ENCODE measurements at regions not wholly inside any gene's neighbourhood (a gene's known extent, or its start where the extent isn't known, plus 50 kb on each side); places are given as distances from the start of the nearest gene placed in this dataset.
"Not testable (repeated sequence)": the region's sequence is repeated elsewhere in the genome, so short reads cannot be mapped to it uniquely, and the experiment has no call there.

DNA sequence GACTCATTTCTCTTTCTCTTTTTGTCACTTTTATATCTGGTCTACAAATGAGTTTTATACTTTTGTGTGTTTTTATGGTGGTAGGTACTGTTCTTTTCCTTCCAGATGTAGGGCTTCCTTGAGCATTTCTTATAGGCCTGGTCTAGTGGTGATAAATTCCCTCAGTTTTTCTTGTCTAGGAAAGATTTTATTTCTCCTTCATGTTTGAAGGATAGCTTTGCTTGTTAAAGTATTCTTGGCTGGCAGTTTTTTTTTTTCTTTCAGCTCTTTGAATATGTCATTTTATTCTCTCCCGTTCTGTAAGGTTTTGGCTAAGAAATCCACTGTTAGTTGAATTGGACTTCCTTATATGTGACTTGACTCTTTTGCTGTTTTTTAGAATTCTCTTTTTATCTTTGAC is 292.7 kb downstream of the RPS24 start:
- no peak for DNase-seq

DNA sequence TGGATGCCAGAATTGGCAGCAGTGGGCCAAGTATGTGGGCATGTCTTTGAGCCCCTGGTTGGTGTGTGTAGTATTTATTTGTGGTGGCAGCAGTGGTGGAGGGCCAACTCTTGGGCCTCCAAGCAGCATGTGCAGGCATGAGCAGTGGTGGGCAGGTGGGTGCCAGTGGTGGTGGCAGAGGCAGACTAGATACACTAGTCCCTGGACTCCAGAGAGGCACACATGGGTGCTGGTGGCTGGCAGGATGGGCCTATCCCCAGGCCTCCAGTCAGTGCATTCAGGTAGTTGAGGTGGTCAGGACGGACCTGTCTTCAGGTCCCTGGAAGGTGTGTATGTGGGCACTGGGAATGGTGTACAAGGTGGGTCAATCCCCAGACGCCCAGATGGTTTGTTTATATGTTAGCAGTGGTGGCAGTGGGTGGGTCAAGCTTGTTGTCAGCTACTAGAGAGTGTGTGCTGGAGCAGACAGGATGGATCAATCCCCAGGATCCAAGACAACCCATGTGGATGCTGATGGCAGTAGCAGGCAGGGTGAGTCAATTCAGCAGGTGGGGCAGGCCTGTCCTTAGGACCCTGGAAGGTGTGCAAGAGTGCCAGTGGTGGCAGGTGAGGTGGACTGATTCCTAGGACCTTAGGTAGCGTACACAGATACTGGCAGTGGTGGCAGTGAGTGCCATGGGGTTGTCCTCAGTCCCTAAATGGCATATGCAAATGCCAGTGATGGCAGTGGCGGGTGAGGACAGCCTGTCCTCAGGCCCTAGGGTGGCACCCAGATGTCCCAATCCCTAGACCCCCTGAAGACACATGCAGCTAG is 294.3 kb downstream of the RPS24 start:
- DNase-seq = no peak

DNA sequence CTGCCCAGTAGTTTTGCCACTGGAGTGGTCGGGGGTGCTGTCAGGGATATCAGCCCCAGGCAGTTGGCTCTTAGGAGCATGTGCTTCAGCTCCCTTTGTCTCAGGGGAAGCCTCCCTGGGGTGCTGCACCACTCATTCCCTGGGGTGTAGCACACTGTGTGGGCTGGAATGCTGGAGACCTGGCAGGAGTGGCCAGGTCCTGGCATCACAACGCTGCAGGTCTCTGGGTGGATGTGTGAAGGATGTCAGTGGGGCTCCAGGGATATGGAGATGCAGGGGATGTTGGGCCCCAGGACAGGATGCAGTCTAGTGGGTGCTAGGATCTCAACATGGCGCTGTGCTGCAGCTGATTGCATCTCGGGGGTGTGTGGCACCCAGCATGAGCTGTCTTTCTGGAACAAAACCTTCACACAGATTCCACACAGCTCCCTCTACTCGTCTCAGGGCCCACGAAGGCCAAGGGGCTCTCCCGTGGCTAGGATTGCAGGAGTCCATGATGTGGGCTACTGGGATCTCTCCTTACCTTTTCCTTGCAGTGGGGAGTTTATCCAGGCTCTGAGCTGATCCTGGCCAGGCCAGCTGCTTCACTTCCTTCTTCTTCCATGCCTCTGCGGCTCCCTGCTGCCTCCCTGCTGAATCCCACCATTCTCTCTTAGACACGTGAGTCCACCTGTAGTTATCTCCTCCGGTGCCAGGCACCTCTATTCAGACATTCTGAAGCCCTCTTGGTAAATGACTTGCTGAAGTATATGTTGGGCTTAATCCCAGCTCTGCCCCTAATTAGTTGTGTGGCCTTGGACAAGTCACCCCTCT is 295.1 kb downstream of the RPS24 start:
- DNase-seq = no peak

DNA sequence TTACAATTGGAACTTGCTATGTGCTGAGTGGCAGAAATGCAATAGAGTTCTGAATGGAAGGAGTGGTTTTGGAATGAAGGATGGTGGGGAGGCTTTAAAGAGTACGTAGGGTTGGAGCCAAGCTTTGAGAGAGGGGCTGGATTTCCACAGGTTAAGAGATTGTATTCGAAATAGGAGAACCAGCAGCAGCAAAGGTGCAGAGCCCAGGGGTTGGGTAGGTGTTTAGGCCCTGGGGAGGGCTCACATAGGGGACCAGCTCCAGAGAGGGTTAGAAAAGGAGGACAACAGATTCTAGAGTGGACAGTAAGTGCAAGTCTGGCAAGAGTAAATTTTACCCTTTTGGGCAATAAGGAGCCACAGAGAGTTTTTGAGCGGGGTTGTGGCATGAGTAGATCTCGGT is 297.2 kb downstream of the RPS24 start:
- DNase-seq = no peak

DNA sequence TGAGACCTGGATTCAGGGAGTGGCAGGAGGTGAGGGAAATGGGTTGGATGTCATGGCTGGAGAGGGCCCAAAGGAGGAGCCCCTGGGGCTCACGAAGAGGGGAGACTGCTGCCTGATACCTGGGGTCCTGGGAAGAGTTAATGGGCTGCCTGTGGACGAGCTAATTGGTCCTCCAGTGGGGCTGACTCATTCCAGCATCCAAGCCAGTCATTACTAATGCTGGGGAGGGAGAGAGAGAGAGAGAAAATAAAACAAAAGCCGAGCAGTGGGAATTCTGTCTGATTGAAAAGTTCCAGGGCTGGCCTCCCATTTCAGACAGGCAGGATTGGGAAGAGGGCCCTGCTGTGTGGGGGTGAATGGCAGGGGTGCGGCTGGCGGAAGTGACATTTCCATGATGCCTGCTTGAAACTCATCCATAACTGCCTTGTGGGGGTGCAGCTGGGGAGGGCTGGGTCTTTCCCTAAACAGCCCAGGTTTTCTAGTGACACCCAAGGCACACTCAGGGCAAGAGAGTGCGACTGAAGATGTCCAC is 297.8 kb downstream of the RPS24 start:
- peak; percentile 59 for DNase-seq

DNA sequence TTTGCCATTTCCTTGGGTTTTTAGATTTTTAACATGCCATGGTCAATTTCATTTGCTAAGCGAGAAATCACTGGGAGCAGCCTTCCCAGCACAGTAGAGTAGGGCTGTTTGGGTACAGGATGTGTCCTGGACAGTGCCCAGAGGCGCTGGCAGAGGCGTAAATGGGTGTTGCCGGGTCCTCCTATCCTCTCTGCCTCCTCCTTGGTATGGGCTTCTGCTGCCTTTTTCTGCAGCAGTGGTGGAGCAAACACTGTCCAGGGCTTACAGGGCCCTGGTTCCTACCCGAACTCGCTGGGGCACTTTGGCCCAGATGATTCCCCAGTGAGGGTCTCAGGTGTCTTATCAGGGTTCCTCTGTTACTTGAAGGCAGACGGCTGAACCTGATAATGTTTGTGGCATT is 298.3 kb downstream of the RPS24 start:
- DNase-seq = no peak

DNA sequence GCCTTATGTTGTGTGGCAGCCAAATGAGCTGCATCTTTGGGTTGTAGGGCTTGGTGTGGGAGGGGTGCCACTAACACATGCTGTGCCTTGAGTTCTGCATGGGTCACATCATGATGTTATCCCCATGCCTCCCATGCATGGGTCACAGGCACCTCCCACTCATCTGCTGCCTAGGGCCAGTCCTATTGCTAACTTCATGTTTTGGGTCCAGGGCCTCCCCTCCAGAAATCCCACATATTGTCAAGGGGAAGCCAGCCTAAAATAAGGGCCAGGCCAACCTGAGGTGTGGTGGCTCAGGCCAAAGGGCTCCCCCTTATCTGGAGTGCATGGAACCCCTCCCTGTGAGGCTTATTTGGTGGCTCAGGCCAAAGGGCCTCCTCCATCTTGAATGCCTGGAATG is 299.0 kb downstream of the RPS24 start:
- no peak for DNase-seq

DNA sequence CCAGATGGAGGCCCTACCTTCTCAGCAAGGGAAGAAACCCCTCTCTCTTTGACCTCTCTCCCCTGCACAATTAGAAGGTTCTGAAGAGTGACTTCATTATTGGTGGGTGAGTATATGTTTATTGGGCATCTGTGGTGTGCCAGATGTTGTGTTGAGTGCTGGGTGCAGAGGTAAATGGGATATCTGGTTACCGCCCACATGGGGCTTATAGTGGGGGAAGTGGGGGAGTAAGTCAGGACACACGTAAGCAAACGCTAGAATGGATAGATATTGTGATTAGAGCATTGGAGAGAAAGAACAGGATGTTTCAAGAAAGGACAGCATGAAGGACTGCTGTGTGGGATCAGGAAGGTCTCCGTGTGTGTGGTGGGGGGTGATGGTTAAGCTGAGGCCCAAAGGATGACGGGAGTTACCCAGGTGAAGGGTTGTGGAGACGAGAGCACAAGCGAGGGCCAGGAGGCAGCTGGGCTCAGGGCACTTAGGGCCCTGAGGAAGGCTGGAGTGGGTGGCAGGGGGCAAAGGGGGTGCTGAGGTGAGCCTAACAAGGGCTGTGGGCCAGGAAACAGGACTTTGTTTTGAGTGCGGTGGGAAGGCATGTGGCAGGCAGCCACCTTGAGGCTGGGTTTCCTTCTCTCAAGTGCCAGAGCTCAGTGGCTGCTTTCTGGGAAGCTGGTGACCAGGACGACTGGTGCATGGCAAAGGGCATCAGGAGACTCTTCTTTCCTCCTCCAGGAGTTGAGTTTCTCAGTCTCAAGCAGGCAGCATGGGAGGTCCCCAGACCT is 299.9 kb downstream of the RPS24 start:
- no peak for DNase-seq

DNA sequence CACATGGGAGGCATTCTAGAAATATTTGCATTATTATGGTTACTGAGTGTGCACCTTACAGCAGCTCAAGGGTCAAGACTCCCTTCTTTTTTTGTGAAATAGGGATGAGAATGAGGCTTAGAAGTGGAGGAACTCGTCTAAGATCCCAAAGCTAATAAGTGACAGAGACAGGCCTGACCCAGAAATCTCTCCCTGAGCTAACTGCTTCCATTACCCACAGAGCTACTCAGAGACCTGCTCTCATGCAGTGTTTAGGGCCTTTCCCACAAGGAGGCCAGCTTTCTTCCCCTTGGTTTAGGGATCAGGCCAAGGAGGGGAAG is 301.7 kb downstream of the RPS24 start:
- no peak for DNase-seq

DNA sequence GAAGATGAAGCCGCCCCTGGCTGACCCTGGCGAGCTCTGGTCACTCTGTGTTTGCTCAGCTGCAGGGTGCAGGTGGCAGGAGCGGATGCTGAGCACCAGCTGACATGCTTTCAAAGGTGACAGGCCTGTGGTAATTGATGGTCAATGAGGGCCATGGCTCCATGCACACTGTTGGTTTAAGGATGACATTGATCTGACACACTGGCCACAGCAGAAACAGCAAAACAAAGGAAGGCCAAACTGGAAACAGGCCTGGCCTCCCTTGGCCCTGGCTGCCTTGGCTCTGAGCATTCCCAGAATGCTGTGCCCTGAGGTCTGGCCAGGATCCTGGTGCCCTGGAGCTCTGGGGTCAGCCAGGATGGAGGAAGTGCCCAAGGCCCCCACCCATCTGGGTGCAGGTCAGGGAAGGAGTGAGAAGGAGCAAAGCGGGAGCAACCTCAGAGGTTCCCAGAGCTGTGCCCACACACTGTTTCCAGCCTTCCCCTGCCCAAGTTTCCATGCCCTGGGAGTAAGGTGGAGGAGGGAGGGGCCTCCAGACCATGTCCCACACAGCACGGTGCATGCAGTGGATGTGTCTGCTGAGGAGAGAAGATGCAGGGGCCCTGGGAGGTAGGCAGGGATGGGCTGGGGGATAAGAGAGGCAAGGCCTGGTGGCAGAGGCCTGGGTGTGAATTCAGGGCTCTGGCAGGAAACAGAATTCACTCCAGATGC is 302.2 kb downstream of the RPS24 start:
- no peak for DNase-seq

DNA sequence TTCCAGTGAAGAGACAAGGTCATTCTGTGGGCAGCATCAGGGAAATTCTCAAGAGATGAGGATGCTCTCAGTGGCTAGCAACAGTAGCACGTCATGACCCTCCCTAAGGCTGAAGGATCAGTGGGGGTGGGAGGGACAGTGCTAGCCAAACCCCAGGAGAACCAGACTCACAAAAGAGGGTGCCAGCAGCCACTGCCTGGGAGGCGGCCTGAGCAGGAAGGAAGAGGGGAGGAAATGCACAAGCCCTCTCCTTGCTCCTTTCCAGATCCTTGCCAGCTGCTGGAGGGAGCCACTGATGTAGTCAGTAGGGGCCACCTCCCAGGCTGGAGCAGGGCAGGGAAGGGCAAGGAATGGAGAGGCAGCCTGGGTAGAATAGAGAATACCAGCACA is 302.7 kb downstream of the RPS24 start:
- DNase-seq = no peak

DNA sequence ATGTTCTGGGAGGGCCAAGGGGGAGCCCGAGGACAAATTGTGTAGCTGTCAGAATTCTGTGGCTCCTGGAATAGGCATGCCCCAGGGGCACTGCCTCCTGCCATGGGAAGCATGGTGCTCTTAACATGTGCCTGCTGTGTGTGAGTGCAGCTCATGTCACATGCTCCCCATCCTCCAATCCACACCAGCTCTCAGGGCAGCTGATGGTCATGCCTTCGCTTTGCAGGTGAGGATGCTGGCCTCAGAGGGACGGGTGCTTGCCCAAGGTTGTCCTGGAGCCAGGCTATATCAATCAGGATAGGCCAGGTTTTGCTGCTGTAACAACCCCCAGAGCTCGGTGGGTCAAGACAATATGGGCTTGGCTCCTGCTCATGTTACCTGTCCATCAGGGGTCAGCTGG is 303.4 kb downstream of the RPS24 start:
- DNase-seq = no peak

DNA sequence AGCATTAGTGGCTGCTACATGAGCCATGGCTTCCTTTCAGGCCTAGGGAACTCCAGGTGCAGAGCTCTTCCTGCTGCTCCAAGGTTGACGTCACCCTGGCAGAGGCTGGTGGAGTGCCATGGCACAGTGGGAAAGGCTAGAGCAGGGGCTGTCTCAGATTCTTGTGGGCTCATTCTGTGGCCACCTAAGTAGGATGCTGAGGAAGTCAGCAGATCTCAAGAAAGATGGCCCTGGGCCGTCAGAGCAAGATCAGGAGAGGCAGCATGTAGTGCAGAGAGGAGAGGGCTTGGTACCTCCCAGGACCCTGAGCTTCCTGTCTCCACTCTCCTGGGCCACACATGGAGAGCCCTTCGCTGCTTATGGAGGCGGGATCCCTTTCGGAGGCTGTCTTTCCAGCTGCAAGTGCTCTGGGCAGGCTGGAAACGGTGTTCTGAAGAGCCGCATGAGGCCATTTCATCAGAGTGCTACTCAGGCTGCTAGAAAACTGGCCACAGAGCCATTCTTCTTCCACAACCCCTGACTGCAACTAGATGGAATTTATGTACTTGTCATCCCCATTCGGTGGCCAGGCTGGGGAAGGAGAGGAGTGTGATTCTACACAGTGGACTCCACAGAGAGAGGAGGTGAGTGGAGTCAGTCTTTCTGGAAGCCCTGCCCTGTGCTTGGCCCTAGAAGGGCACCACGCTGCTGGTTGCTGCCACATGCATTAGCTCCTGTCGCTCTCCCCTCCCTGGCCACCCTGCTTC is 304.2 kb downstream of the RPS24 start:
- DNase-seq = no peak

DNA sequence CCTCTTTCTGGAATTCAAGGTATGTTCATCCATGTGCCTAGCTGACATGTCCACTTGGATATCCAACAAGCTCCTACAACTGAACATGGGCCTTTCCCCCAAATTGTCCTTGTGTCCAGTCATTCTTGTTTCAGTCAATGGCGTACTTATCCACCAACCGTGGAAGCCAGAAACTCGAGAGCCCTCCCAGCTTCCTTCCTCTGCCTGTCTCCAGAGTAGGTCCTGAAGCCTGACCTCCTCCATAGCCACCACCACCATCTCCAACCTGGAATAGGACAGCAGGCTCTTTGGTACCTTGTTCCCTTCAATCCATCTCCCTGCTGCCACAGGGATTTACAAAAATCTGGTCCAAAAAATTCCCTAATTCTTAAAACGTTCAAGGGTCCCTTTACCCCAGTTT is 305.1 kb downstream of the RPS24 start:
- DNase-seq = no peak

DNA sequence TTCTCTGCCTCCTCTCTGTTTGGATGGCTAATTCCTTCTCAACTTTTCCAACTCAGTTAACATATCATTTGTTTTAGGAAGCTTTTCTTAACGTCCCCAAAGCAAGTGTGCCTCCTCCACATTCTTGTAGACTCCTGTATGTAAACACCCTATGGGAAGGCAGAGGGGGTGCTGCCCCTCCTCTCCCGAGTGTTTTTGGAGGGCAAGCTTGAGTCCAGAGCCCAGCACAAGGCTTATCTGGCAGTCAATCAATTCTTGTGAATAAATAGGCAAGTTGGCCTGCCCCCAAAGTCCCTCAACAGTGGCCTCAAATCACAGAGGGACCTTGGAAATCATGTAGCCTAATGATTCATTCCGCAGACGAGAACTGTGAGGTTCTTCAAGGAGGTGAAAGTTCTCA is 305.6 kb downstream of the RPS24 start:
- DNase-seq = no peak

DNA sequence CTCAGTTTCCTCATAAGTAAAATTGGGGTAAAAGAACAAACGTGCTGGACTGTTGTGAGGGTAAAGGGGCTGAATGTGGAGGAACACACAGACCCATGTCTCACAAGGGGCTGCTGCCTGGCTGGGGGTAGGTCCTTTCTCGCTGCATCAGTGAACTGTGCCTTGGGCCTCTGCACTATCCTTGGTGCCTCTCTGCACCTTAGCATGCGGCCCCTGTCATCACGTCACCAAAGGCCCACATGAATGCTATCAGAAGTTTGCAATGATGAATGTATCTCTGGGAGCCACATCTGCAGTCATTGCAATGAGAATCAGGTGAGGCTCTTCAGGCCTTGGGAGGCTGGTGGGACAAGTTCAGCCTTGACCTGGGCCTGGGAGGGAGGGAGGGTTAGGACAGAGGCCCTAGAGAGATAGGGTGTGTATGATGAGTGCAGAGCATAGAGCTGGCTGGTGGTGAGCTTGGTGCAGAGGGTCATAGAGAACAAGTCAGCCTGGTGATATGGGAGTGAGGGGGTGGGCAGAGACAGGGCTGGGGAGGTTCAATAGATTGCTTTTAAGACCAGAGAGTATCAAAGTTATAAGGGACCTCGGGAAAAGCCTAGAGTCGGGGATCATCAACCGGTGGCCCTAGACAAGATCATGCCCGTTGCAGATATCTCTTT is 308.4 kb downstream of the RPS24 start:
- no peak for DNase-seq

DNA sequence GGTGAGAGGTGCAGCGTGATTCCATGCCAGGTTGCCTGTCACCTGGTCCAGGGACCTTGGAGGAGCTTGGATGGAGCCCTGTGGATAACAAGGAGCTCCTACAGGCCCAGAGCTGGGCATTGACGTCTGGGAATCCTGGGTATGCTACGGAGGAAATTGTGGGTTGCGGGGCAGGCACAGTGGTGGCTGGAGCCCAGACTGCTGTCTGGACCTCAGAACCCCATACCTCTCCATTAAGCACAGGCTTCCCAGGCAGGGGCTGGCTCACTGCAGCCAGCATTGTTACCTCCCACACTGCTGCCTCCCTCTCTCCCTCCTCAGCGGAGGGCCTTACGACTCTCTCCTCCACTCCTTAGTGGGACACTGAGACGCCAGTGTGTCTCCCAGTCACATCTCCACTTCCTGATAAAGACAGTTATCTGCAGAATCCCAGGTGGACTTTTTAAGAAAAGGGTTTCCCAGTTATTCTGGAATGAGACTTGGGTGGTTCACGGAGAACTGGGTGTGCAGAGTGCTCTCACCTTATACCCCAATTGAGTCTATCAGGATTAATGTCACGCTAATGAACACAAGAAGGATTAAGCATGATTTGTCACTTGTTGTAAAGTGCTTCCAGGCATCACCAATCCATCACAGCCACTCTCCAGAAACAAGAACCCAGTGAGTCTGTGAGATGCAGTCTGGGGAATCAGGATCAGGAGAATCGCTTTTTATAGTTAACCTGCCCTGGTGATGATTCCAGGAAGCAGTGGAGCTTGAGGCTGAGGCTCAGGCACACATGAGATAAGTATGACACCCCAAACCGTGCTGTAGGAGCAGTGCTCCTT is 309.4 kb downstream of the RPS24 start:
- DNase-seq = no peak

DNA sequence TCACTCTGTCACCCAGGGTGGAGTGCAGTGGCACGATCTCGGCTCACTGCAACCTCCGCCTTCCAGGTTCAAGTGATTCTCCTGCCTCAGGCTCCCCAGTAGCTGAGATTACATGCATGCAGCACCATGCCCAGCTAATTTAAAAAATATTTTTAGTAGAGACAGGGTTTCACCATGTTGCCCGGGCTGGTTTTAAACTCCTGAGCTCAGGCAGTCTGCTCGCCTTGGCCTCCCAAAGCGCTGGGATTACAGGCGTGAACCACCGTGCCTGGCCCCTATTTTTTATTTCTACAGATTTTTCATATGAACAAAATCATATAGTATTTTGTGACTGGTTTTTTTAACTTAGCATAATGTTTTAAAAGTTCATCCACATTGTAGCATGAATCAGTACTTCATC is 310.6 kb downstream of the RPS24 start:
- not testable (repeated sequence) for DNase-seq

DNA sequence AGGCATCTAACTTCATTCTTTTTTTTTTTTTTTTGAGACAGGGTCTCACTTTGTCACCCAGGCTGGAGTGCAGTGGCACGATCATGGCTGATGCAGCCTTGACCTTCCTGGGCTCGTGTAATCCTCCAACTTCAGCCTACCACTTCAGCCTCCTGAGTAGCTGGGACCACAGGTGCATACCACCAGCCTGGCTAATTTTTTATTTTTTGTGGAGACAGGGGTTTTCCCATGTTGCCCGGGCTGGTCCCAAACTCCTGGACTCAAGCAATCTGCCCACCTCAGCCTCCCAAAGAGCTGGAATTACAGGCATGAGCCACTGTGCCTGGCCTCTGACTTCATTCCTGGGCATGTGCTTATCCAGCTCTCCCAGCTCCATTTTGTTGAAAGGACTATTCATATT is 311.9 kb downstream of the RPS24 start:
- DNase-seq = not testable (repeated sequence)

DNA sequence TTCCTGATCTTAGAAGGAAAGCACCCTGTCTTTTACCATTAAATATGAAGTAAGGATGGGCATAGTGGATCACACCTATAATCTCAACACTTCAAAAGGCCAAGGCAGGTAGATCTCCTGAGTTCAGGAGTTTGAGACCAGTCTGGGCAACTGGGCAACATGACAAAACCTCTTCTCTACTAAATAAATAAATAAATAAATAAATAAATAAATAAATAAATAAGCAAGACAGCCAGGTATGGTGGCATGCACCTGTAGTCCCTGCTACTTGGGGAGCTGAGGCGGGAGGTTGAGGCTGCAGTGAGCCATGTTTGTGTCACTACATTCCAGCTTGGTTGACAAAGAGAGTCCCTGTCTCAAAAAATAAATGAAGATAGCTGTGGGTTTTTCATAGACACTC is 313.1 kb downstream of the RPS24 start:
- DNase-seq = peak; percentile 4

Measured in left hindlimb (tissue), 1 donor.